ENCODE measurements at regions not wholly inside any gene's neighbourhood (a gene's known extent, or its start where the extent isn't known, plus 50 kb on each side); places are given as distances from the start of the nearest gene placed in this dataset.

DNA sequence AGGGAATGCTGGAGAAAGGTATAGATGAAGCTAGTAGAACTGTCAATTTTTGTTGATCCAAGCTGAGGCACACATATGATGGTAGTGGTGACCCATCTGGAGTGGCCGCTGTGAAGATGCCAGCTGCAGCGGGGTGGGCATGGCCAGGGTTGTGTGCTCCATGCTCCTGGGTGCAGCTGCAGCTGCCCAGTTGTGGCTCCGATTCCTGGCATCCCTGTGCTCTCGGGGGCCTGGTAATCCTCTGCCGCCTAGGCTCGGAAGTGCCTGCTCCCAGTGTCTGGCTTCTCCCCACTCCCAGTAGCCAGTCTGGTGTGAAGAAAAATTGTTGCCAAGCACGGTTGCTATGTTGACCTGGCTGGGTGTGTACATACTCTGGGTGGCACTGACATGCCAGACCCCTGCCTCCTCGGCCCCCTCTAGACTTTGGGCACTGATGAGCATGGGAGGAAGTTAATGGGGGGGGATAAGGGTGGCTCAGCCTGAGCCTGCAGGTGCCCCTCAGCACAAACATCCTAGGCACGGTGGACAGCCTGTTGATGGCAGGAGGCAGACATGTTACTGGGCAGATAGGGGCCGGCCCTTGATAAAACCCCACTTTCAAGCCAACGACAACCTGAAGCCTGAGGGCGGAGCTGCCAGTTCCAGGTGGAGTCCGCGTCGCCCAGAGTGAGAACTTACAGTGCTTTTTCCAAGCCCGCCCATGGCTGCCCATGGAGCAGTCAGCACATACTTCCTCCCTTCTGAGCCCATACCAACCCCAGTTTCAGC, 1400.7 kb downstream of the PCDH9 start:
- TF ChIP-seq, protein P1, sequence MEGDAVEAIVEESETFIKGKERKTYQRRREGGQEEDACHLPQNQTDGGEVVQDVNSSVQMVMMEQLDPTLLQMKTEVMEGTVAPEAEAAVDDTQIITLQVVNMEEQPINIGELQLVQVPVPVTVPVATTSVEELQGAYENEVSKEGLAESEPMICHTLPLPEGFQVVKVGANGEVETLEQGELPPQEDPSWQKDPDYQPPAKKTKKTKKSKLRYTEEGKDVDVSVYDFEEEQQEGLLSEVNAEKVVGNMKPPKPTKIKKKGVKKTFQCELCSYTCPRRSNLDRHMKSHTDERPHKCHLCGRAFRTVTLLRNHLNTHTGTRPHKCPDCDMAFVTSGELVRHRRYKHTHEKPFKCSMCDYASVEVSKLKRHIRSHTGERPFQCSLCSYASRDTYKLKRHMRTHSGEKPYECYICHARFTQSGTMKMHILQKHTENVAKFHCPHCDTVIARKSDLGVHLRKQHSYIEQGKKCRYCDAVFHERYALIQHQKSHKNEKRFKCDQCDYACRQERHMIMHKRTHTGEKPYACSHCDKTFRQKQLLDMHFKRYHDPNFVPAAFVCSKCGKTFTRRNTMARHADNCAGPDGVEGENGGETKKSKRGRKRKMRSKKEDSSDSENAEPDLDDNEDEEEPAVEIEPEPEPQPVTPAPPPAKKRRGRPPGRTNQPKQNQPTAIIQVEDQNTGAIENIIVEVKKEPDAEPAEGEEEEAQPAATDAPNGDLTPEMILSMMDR (IDR thresholded peaks at IDR 0.05; ENCODE audit: low read depth, low read length, poor library complexity, severe bottlenecking) = no peak
- no peak for TF ChIP-seq EZH2phosphoT487 (IDR thresholded peaks at IDR 0.05; ENCODE audit: borderline replicate concordance, low read length)
